ENCODE measurements at regions not wholly inside any gene's neighbourhood (a gene's known extent, or its start where the extent isn't known, plus 50 kb on each side); places are given as distances from the start of the nearest gene placed in this dataset.

DNA sequence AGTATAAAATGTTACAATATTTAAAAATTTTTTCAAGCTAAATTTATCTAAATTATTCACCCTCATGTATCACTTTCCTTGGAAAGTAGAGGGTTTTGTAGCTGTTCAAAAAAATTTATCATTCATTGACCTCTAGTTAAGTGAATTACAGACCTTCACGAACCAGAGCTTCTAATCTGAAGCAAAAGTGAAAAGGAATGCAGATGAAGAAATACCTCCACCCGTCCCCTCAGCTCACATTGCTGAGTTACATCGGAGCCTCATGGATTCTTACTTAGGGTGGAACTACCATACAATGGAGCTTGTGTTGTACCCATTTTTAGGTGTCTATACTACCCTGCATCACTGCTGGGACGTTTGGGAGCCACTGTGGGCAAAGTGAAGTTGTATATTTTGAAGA is 146.2 kb upstream of the NEDD9 start:
- Histone ChIP-seq H2AFZ (ENCODE audit: low read depth) (no peak overlapping the region), H3K4me2 (no peak overlapping the region), H3K9me3 (no peaks in the 10 kb centered on the region; the same call in 1 of the 2 replicates), H3K9ac (no peak overlapping the region), H3K4me3 (ENCODE audit: low read depth in 2 of 2, low read length in 1 of 2) (no peak overlapping the region), H3F3A (replicated peaks; ENCODE audit: insufficient read depth) (no peaks in the 10 kb centered on the region), H3K9me2 (no peaks in the 10 kb centered on the region), H3K4me1 (ENCODE audit: control insufficient read depth in 1 of 2, insufficient read depth in 2 of 2, low read depth in 1 of 2, low read length in 1 of 2) (peaks cover 0 to 4% of the 10 kb centered on the region in 2 experiments; a peak in 1 of 4 replicates), H3K36me3 (replicated peaks in 1 of 2; ENCODE audit: control insufficient read depth in 1 of 2, insufficient read depth in 2 of 2, low read length in 1 of 2) (no peaks in the 10 kb centered on the region), H3K27ac (ENCODE audit: low read depth in 2 of 2, low read length in 1 of 2) (no peak overlapping the region), H3K79me2 (ENCODE audit: insufficient read depth) (no peaks in the 10 kb centered on the region), H3K27me3 (ENCODE audit: insufficient read depth) (no peaks in the 10 kb centered on the region), H4K20me1 (ENCODE audit: insufficient read depth) (no peaks in the 10 kb centered on the region)
- no peak for TF ChIP-seq TEAD4 (IDR thresholded peaks at IDR 0.05; ENCODE audit: borderline replicate concordance, insufficient read depth)
- no peak for TF ChIP-seq POLR2AphosphoS5 (IDR thresholded peaks at IDR 0.05; ENCODE audit: low read depth, low read length)
- no peak for TF ChIP-seq RCOR1 (IDR thresholded peaks at IDR 0.05; ENCODE audit: low read length)
- TF ChIP-seq JUND (IDR thresholded peaks at IDR 0.05) = no peak
- TF ChIP-seq YY1 (IDR thresholded peaks at IDR 0.05; ENCODE audit: low read depth) = no peak
- TF ChIP-seq, protein P1, sequence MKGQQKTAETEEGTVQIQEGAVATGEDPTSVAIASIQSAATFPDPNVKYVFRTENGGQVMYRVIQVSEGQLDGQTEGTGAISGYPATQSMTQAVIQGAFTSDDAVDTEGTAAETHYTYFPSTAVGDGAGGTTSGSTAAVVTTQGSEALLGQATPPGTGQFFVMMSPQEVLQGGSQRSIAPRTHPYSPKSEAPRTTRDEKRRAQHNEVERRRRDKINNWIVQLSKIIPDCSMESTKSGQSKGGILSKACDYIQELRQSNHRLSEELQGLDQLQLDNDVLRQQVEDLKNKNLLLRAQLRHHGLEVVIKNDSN (IDR thresholded peaks at IDR 0.05; ENCODE audit: borderline replicate concordance, low read depth) = no peak
- TF ChIP-seq, protein P2, sequence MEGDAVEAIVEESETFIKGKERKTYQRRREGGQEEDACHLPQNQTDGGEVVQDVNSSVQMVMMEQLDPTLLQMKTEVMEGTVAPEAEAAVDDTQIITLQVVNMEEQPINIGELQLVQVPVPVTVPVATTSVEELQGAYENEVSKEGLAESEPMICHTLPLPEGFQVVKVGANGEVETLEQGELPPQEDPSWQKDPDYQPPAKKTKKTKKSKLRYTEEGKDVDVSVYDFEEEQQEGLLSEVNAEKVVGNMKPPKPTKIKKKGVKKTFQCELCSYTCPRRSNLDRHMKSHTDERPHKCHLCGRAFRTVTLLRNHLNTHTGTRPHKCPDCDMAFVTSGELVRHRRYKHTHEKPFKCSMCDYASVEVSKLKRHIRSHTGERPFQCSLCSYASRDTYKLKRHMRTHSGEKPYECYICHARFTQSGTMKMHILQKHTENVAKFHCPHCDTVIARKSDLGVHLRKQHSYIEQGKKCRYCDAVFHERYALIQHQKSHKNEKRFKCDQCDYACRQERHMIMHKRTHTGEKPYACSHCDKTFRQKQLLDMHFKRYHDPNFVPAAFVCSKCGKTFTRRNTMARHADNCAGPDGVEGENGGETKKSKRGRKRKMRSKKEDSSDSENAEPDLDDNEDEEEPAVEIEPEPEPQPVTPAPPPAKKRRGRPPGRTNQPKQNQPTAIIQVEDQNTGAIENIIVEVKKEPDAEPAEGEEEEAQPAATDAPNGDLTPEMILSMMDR (IDR thresholded peaks at IDR 0.05) = no peak
- TF ChIP-seq, protein P3, sequence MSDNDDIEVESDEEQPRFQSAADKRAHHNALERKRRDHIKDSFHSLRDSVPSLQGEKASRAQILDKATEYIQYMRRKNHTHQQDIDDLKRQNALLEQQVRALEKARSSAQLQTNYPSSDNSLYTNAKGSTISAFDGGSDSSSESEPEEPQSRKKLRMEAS (IDR thresholded peaks at IDR 0.05; ENCODE audit: low read depth) = no peak
- TF ChIP-seq CHD2 (IDR thresholded peaks at IDR 0.05; ENCODE audit: low read length, partially characterized antibody) = no peak
- TF ChIP-seq, protein P4, sequence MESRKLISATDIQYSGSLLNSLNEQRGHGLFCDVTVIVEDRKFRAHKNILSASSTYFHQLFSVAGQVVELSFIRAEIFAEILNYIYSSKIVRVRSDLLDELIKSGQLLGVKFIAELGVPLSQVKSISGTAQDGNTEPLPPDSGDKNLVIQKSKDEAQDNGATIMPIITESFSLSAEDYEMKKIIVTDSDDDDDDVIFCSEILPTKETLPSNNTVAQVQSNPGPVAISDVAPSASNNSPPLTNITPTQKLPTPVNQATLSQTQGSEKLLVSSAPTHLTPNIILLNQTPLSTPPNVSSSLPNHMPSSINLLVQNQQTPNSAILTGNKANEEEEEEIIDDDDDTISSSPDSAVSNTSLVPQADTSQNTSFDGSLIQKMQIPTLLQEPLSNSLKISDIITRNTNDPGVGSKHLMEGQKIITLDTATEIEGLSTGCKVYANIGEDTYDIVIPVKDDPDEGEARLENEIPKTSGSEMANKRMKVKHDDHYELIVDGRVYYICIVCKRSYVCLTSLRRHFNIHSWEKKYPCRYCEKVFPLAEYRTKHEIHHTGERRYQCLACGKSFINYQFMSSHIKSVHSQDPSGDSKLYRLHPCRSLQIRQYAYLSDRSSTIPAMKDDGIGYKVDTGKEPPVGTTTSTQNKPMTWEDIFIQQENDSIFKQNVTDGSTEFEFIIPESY (IDR thresholded peaks at IDR 0.05; ENCODE audit: borderline replicate concordance, low read depth) = no peak
- TF ChIP-seq, protein P5, sequence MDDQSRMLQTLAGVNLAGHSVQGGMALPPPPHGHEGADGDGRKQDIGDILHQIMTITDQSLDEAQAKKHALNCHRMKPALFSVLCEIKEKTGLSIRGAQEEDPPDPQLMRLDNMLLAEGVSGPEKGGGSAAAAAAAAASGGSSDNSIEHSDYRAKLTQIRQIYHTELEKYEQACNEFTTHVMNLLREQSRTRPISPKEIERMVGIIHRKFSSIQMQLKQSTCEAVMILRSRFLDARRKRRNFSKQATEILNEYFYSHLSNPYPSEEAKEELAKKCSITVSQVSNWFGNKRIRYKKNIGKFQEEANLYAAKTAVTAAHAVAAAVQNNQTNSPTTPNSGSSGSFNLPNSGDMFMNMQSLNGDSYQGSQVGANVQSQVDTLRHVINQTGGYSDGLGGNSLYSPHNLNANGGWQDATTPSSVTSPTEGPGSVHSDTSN (IDR thresholded peaks at IDR 0.05) = no peak
- no peak for TF ChIP-seq TCF12 (IDR thresholded peaks at IDR 0.05)
- no peak for TF ChIP-seq GATA2 (CRISPR knock-in tag; IDR thresholded peaks at IDR 0.05)
- TF ChIP-seq MXI1 (IDR thresholded peaks at IDR 0.05; ENCODE audit: low read depth, low read length) = no peak
- TF ChIP-seq RFX5 (IDR thresholded peaks at IDR 0.05; ENCODE audit: low read length) = no peak
- DNase-seq = no peak
- 46% methylated on average over 4 of the region's 4 CpGs for WGBS (ENCODE audit: low lambda C conversion rate)
- ChIA-PET POLR2A (no interaction called here), CTCF (no interaction called here)
